Superior temporal gyrus (tissue), 1 donor: ENCODE measurements at regions not wholly inside any gene's neighbourhood (a gene's known extent, or its start where the extent isn't known, plus 50 kb on each side); places are given as distances from the start of the nearest gene placed in this dataset.

Source experiments
- DNase-seq: peaks from one replicate; pipeline ENCODE4 v3.0.0-alpha.2; 2016; ENCODE audit errors: extremely low spot score

GRCh38 chr2:236947896-236948295 lies 137.8 kb upstream of the COPS8 start:
- no peak for DNase-seq

- DNase-seq: no peak
These were observed 136.4 kb upstream of the COPS8 start for GRCh38 chr2:236949089-236949905.

GRCh38 chr2:236951830-236952475 lies 133.7 kb upstream of the COPS8 start:
- no peak for DNase-seq

DNA sequence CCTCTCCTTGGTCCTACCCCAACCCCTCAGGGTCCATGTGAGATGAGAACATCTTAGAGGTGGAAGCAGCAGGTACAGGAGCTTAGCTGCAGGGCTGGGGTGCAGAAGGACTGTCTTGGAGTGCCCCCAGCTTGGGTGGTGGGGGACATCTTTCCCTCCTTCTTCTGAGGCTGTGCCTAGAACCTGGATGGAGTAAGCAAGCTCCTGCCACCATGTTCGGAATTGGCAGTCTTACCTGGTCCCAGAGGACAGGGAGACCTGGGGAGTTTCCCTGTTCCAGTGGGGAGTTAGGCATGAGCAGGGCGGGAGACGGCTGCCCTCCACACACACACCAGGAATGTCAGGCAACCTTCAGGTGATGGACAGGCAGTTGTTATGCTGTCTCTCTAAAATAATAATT lies 131.0 kb upstream of the COPS8 start:
- DNase-seq: no peak

DNA sequence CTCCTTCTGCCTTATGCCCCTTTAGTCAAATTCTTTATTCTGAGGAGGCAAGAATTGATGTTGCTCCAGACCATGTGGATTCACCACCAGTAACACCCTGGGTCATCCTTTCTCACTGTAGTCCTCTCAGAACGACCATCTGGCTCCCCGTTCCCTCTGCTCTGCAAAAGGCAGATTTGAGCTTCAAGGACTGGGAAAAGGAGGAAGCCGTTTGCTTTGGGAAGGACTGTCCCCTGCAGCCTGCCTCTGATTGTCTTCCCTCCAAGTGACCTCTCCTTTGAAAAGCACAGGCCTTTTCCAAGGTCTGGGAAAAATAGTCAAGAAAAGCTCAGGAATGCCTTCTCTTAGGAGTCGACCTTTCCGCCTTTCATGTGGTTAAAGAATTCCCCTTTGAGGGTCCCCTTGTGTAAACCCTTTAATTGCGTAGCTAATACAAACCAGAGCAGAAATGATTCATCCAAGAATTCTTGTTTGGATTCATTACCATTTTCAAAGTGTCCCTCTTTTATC lies 130.1 kb upstream of the COPS8 start:
- DNase-seq: no peak

GRCh38 chr2:236956031-236956618 lies 129.6 kb upstream of the COPS8 start:
- no peak for DNase-seq

GRCh38 chr2:236956641-236957040 lies 129.0 kb upstream of the COPS8 start:
- no peak for DNase-seq

DNA sequence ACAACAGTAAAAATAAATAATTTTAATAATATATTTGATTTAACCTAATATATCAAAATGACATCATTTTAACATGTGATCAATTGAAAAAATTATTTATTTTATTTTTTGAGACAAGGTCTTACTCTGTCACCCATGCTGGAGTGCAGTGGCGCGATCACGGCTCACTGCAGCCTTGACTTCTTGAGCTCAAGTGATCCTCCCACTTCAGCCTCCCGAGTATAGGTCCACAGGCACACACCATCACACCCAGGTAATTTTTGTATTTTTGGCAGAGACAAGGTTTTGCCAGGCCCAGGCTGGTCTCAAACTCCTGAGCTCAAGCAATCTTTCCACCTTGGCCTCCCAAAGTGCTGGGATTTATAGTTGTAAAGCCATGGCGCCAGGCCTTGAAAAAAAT lies 126.7 kb upstream of the COPS8 start:
- DNase-seq: no peak

GRCh38 chr2:236959876-236960275 lies 125.8 kb upstream of the COPS8 start:
- DNase-seq: no peak

- DNase-seq: no peak
These were observed 125.2 kb upstream of the COPS8 start for GRCh38 chr2:236960531-236960930.

GRCh38 chr2:236962816-236963215 lies 122.9 kb upstream of the COPS8 start:
- DNase-seq: no peak

GRCh38 chr2:236963631-236964182 lies 122.0 kb upstream of the COPS8 start:
- no peak for DNase-seq

GRCh38 chr2:236964291-236964690 lies 121.4 kb upstream of the COPS8 start:
- DNase-seq: no peak

GRCh38 chr2:236965021-236965840 lies 120.5 kb upstream of the COPS8 start:
- no peak for DNase-seq

DNA sequence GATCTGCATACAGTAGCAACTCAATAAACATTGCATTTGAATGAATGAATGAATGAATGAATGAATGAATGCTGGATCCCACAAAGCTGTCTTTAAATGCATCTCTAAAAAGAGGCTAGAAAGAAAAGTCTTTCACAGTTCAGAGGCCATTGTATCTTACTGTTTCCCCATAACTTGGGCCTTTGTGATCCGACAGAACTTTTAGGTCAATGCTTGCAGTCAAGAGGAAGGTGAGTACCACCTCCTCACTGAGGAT lies 119.9 kb upstream of the COPS8 start:
- DNase-seq: no peak

DNA sequence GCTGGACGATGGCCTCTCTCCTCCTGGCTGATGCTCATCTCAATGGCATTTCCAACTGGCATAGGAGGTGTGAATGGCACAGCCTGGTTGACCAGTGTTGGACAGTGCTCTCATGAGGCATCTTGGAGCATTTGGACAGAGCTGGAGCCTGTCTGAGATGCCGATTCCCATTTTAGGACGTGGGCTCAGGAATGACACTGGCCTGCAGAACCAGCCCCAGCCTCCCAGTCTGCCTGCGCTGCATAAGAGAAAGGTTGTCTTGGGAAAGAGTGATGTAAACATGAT lies 118.2 kb upstream of the COPS8 start:
- DNase-seq: no peak

DNA sequence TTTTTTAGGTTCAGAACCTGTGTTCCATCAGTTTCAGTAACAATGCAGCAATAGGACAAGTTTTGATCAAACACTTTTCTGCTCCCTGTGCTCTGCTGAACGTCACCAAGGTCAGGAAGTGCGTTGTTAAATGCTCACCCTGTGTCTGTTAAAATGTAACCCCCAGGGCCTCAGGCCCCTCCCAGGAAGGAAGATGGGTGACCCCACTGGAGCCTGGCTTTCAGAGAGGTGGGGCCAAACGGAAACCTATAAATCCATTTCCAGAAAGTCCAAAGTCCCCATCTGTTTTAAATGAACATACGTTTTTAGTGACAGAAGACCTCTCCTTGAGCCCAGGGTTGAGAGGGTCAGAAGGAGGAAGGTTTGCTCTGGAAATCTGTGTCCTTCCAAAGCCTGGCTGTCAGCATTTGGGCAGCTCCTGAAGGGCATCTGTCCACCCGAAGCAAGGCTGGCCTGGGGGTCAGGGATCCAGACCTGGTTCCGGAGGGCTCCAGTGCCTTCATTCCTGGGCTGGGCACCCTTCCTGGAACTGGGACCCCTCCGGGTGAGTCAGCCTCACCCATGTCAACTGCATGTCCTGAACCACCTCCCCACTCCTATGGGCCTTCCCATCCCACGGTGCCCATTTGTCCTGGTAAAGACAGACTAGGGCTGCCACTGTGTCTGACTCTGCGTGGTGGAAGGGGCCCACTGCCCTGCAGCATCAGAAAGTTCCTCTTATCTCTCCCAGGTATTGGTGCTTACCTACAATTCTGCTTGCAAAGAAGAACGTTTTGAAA lies 117.4 kb upstream of the COPS8 start:
- no peak for DNase-seq

DNA sequence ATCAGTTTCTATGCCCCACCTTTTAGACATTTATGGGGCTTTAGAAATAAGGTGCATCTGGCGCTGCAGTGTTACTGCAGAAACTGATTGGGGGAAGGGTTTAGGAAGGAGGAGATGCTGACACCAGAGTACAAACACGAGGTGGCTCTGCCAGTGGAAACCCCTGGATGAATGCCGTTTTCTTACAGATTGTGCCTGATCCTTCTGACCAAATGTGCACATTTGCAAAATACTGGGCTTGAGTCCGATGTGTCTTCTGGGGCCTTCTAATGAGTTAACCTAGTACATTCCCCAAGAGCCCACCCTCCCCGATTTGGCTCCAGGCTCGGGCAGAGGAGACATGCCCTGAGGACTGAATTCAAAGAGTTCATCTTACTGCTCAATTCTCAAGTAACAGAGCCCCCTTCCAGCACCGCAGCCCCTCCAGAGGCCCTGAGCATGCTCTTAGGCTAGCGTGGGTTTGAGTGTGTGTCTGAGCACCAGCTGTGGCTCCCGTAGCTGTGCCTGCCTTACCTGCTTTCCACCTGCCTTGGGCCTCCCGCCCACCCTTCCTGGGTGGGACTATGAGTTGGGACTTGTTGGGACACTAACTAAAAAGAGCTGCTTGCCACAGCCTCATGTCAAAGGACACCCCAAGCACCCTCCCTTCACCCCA lies 116.7 kb upstream of the COPS8 start:
- no peak for DNase-seq

GRCh38 chr2:236969767-236970655 lies 115.7 kb upstream of the COPS8 start:
- DNase-seq: no peak

DNA sequence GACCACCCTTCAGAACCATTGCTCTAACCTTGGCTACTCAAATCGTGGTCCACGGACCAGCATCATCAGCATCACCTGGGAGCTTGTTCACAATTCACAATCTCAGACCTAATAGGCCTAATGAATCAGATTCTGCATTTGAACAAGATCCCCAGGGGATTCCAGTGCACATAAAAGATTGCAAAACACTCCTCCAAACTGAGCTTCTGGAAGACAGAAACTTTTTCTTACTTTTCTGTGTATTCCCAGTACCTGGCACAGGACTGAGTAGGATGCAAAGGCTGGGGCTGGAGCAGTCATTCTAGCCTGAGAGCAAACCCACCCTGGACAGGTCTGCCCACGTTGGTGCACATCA lies 115.1 kb upstream of the COPS8 start:
- no peak for DNase-seq
